ENCODE measurements at regions not wholly inside any gene's neighbourhood (a gene's known extent, or its start where the extent isn't known, plus 50 kb on each side); places are given as distances from the start of the nearest gene placed in this dataset.

DNA sequence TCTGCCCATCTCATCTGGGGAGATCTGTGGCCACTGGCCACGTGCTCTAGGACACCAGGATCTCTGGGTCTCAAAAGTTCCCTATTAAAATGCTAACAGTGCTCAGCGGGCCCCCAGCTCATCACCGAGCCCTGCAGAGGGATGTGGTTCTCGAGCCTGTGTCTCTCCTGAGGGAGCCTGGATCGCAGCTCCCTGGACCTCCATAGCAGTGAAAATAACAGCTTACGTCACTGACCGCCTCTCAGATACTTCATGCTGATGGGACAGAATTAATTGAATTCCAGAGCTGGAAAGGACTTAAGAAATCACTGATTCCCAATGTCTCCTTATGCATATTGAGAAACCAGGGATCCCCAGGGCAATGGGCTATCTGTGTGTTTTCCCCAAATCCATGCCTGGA, 90.0 kb downstream of the GALR1 start:
- no peak overlapping the region for H3K4me3 Mint-ChIP-seq
- Histone ChIP-seq H3K79me2 (ENCODE audit: insufficient read depth, low read length) (no peaks in the 10 kb centered on the region), H3K27me3 (ENCODE audit: control insufficient read depth in 2 of 2, insufficient read depth in 2 of 2, low read length in 2 of 2) (no peaks in the 10 kb centered on the region), H3K9ac (ENCODE audit: insufficient read depth, low read length, poor library complexity, severe bottlenecking) (no peak overlapping the region), H3K27ac (ENCODE audit: low read depth in 1 of 2, low read length in 2 of 2) (no peak overlapping the region), H2AFZ (ENCODE audit: insufficient read depth, low read depth, low read length, poor library complexity, severe bottlenecking) (no peak overlapping the region), H3K4me2 (replicated peaks; ENCODE audit: extremely low read depth, low read length, poor library complexity, severe bottlenecking) (no peak overlapping the region), H3K9me3 (replicated peaks in 1 of 2; ENCODE audit: control insufficient read depth in 1 of 2, insufficient read depth in 1 of 2, low read length in 2 of 2) (no peaks in the 10 kb centered on the region), H3K36me3 (replicated peaks in 1 of 2; ENCODE audit: control insufficient read depth in 1 of 2, insufficient read depth in 2 of 2, low read length in 2 of 2) (no peaks in the 10 kb centered on the region), H4K20me1 (ENCODE audit: insufficient read depth, low read length) (no peaks in the 10 kb centered on the region), H3K4me1 (ENCODE audit: control insufficient read depth in 1 of 2, insufficient read depth in 2 of 2, low read length in 2 of 2) (no peaks in the 10 kb centered on the region), H3K4me3 (replicated peaks in 1 of 3; ENCODE audit: low read depth in 2 of 3, low read length in 3 of 3) (no peak overlapping the region)
- intact Hi-C loops (cut with micrococcal nuclease): no loop called here
- DNase-seq: no peak
- peaks cover 7 to 11% (median 8%) of the 10 kb centered on the region in 3 donors for H3K27me3 Mint-ChIP-seq (ENCODE audit: low read depth in 3 of 3)
- H3K36me3 Mint-ChIP-seq: no peaks in the 10 kb centered on the region
- no peaks in the 10 kb centered on the region for H3K4me1 Mint-ChIP-seq
- 83% methylated on average over 5 of the region's 7 CpGs for WGBS (ENCODE audit: insufficient coverage)
- TF ChIP-seq, protein P1, sequence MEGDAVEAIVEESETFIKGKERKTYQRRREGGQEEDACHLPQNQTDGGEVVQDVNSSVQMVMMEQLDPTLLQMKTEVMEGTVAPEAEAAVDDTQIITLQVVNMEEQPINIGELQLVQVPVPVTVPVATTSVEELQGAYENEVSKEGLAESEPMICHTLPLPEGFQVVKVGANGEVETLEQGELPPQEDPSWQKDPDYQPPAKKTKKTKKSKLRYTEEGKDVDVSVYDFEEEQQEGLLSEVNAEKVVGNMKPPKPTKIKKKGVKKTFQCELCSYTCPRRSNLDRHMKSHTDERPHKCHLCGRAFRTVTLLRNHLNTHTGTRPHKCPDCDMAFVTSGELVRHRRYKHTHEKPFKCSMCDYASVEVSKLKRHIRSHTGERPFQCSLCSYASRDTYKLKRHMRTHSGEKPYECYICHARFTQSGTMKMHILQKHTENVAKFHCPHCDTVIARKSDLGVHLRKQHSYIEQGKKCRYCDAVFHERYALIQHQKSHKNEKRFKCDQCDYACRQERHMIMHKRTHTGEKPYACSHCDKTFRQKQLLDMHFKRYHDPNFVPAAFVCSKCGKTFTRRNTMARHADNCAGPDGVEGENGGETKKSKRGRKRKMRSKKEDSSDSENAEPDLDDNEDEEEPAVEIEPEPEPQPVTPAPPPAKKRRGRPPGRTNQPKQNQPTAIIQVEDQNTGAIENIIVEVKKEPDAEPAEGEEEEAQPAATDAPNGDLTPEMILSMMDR (IDR thresholded peaks at IDR 0.05): no peak
- H3K27ac Mint-ChIP-seq: no peak overlapping the region
- peaks cover 0 to 17% (median 4%) of the 10 kb centered on the region in 7 donors for H3K9me3 Mint-ChIP-seq

DNA sequence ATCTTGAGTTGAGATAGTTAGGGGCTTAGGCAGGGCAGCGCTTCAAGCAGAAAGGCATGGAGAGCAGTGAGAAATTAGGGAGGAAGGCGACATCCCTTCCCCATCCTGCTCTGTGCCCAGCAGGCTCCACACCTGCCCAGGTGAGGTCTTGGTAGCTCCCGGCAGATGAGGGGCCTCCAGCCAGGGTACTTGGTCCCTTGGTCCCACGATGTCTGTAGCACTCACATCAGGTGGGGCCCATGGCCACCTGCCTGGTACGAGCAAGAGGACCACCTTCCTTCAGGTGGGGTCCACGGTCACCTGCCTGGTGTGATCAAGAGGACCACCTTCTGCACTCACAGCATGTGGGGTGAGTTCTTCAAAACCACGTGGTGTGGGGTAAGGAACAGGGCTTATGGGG, 91.2 kb downstream of the GALR1 start:
- H3K27ac Mint-ChIP-seq: no peak overlapping the region
- H3K36me3 Mint-ChIP-seq: no peaks in the 10 kb centered on the region
- H3K27ac ChIP-seq (ENCODE audit: low read depth in 1 of 2, low read length in 2 of 2): no peak overlapping the region
- no peak overlapping the region for H3K9ac ChIP-seq (ENCODE audit: insufficient read depth, low read length, poor library complexity, severe bottlenecking)
- peaks cover 7 to 8% (median 8%) of the 10 kb centered on the region in 3 donors for H3K27me3 Mint-ChIP-seq (ENCODE audit: low read depth in 3 of 3)
- H3K27me3 ChIP-seq (ENCODE audit: control insufficient read depth in 2 of 2, insufficient read depth in 2 of 2, low read length in 2 of 2): no peaks in the 10 kb centered on the region
- no peak overlapping the region for H2AFZ ChIP-seq (ENCODE audit: insufficient read depth, low read depth, low read length, poor library complexity, severe bottlenecking)
- H3K4me2 ChIP-seq (replicated peaks; ENCODE audit: extremely low read depth, low read length, poor library complexity, severe bottlenecking): no peak overlapping the region
- peaks cover 0 to 10% (median 2%) of the 10 kb centered on the region in 7 donors for H3K9me3 Mint-ChIP-seq
- H3K4me1 Mint-ChIP-seq: no peaks in the 10 kb centered on the region
- DNase-seq: no peak
- TF ChIP-seq, protein P1 (IDR thresholded peaks at IDR 0.05): no peak
- H3K4me3 Mint-ChIP-seq: no peak overlapping the region
- H3K4me1 ChIP-seq (ENCODE audit: control insufficient read depth in 1 of 2, insufficient read depth in 2 of 2, low read length in 2 of 2): no peaks in the 10 kb centered on the region
- no peak overlapping the region for H3K4me3 ChIP-seq (replicated peaks in 1 of 3; ENCODE audit: low read depth in 2 of 3, low read length in 3 of 3)
- no peaks in the 10 kb centered on the region for H3K36me3 ChIP-seq (replicated peaks in 1 of 2; ENCODE audit: control insufficient read depth in 1 of 2, insufficient read depth in 2 of 2, low read length in 2 of 2)
- H3K9me3 ChIP-seq (replicated peaks in 1 of 2; ENCODE audit: control insufficient read depth in 1 of 2, insufficient read depth in 1 of 2, low read length in 2 of 2): no peaks in the 10 kb centered on the region
- intact Hi-C loops (cut with micrococcal nuclease): no loop called here
- no peaks in the 10 kb centered on the region for H3K79me2 ChIP-seq (ENCODE audit: insufficient read depth, low read length)
- WGBS (ENCODE audit: insufficient coverage): 88% methylated on average over 6 of the region's 7 CpGs
- no peaks in the 10 kb centered on the region for H4K20me1 ChIP-seq (ENCODE audit: insufficient read depth, low read length)
